ENCODE measurements at regions not wholly inside any gene's neighbourhood (a gene's known extent, or its start where the extent isn't known, plus 50 kb on each side); places are given as distances from the start of the nearest gene placed in this dataset.

DNA sequence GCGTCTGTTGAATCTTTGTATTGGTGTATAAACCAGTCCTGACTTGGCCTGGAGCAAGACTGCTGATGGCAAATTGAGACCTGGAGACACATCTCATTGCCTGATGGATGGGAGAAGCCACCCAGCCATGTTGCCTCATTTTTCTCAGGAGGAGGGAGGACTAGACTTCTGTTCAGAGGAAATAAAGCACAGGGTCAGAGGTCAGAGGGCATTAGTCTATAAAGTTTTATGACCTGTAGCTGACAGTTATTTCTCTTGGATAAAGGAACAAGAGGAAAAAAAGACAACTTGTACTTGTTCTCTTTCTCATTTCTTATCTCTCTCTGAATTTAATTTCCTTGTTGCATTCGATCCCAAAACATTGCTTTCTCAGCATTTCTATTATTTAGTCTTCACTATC is 775.9 kb downstream of the SQOR start:
- no peak for TF ChIP-seq CTCF (IDR thresholded peaks at IDR 0.05)
- no peak for TF ChIP-seq POLR2A (IDR thresholded peaks at IDR 0.05)

Measured in adrenal gland (tissue), 5 donors.